A549 (cell line): ENCODE measurements at regions not wholly inside any gene's neighbourhood (a gene's known extent, or its start where the extent isn't known, plus 50 kb on each side); places are given as distances from the start of the nearest gene placed in this dataset.
"Not testable (repeated sequence)": the region's sequence is repeated elsewhere in the genome, so short reads cannot be mapped to it uniquely, and the experiment has no call there.

Source experiments
- BHLHE40 ChIP-seq: IDR thresholded peaks from 2 replicates; pipeline ENCODE4 v1.6.1; 2012; ENCODE audit warnings: low read depth, low read length, inconsistent platforms
- CEBPB ChIP-seq, 2 experiments: fragments of >200 bp in 1 of 2; sonication (Bioruptor Twin) in 1 of 2; formaldehyde crosslinking in 1 of 2; IDR thresholded peaks; 2 replicates each; pipeline ENCODE4 v1.6.1; 2012 to 2016
- CTCF ChIP-seq: fragments of >200 bp; sonication (Bioruptor Twin); formaldehyde crosslinking; IDR thresholded peaks from 3 replicates; pipeline ENCODE4 v1.5.1; 2016
- EP300 ChIP-seq, 2 experiments: fragments of >200 bp; sonication (Bioruptor Twin); formaldehyde crosslinking; IDR thresholded peaks; 2 replicates in 1 of 2; 3 replicates in 1 of 2; pipeline ENCODE4 v1.6.1; 2016 to 2017
- JUN ChIP-seq, 2 experiments: fragments of >200 bp; sonication (Bioruptor Twin); formaldehyde crosslinking; IDR thresholded peaks; 2 replicates in 1 of 2; 3 replicates in 1 of 2; pipeline ENCODE4 v1.6.1; 2016 to 2017
- MAFK ChIP-seq: fragments of 450-650 bp; IDR thresholded peaks from 2 replicates; pipeline ENCODE4 v1.6.1; 2014; ENCODE audit not compliant: partially characterized antibody
- NFE2L2 ChIP-seq: fragments of 150-350 bp; conservative IDR thresholded peaks from 2 replicates; pipeline ENCODE4 v1.6.1; 2014; ENCODE audit warnings: low read length
- NPAS2 ChIP-seq: fragments of 250-450 bp; sonication (Bioruptor Pico); IDR thresholded peaks from 2 replicates; pipeline ENCODE4 v1.8.0; 2022; ENCODE audit warnings: mild to moderate bottlenecking, moderate library complexity, borderline replicate concordance
- PHF8 ChIP-seq: fragments of 200-600 bp; sonication (generic); IDR thresholded peaks from 2 replicates; pipeline ENCODE4 v1.6.1; 2016; ENCODE audit warnings: low read depth, mild to moderate bottlenecking, antibody characterized with exemption, moderate library complexity, borderline replicate concordance
- POLR2A ChIP-seq: IDR thresholded peaks from 2 replicates; pipeline ENCODE4 v1.6.1; 2012; ENCODE audit warnings: mild to moderate bottlenecking, low read length
- POLR2AphosphoS2 ChIP-seq: conservative IDR thresholded peaks from 2 replicates; pipeline ENCODE4 v1.6.1; 2012; ENCODE audit warnings: low read length, improper control_type of control experiment, inconsistent platforms
- RCOR1 ChIP-seq: fragments of 150-350 bp; IDR thresholded peaks from 2 replicates; pipeline ENCODE4 v1.6.1; 2014; ENCODE audit warnings: antibody characterized with exemption, low read length, low read depth
- RFX5 ChIP-seq: fragments of 450-650 bp; IDR thresholded peaks from 2 replicates; pipeline ENCODE4 v1.7.1; 2014; ENCODE audit warnings: antibody characterized with exemption, mild to moderate bottlenecking, moderate library complexity
- TF ChIP-seq, protein P1 (sequence below): fragments of 200-600 bp; sonication (generic); IDR thresholded peaks from 2 replicates; pipeline ENCODE4 v1.6.1; 2016; ENCODE audit warnings: antibody characterized with exemption, mild to moderate bottlenecking, moderate library complexity

DNA sequence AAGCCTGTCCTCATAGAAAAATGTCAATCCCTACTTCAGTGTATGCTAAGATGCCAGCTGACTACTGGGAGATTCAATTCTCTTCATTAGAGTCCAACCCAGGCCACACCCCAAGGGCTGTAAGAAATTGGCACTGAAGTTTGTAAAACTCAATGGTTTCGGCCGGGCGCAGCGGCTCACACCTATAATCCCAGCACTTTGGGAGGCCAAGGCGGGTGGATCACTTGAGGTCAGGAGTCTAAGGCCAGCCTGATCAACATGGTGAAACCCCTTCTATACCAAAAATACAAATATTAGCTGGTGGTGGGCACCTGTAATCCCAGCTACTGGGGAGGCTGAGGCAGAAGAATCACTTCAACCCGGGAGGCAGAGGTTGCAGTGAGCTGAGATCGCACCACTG, 169.2 kb downstream of the OR4M2 start:
- TF ChIP-seq POLR2A; CTCF; JUN (IDR thresholded peaks at IDR 0.05); CEBPB (IDR thresholded peaks at IDR 0.05); EP300 (IDR thresholded peaks at IDR 0.05); RCOR1; POLR2AphosphoS2; MAFK; BHLHE40; NFE2L2; PHF8; NPAS2 (CRISPR knock-in tag); RFX5: not testable (repeated sequence)
- TF ChIP-seq, protein P1, sequence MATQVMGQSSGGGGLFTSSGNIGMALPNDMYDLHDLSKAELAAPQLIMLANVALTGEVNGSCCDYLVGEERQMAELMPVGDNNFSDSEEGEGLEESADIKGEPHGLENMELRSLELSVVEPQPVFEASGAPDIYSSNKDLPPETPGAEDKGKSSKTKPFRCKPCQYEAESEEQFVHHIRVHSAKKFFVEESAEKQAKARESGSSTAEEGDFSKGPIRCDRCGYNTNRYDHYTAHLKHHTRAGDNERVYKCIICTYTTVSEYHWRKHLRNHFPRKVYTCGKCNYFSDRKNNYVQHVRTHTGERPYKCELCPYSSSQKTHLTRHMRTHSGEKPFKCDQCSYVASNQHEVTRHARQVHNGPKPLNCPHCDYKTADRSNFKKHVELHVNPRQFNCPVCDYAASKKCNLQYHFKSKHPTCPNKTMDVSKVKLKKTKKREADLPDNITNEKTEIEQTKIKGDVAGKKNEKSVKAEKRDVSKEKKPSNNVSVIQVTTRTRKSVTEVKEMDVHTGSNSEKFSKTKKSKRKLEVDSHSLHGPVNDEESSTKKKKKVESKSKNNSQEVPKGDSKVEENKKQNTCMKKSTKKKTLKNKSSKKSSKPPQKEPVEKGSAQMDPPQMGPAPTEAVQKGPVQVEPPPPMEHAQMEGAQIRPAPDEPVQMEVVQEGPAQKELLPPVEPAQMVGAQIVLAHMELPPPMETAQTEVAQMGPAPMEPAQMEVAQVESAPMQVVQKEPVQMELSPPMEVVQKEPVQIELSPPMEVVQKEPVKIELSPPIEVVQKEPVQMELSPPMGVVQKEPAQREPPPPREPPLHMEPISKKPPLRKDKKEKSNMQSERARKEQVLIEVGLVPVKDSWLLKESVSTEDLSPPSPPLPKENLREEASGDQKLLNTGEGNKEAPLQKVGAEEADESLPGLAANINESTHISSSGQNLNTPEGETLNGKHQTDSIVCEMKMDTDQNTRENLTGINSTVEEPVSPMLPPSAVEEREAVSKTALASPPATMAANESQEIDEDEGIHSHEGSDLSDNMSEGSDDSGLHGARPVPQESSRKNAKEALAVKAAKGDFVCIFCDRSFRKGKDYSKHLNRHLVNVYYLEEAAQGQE = not testable (repeated sequence)
